NCI-H2227 (cell line): ENCODE measurements at regions not wholly inside any gene's neighbourhood (a gene's known extent, or its start where the extent isn't known, plus 50 kb on each side); places are given as distances from the start of the nearest gene placed in this dataset.

Source experiments
- DNase-seq: peaks from one replicate; lab custom pipeline; 2025; ENCODE audit not compliant: unreplicated experiment; lab: John Stamatoyannopoulos, UW

DNA sequence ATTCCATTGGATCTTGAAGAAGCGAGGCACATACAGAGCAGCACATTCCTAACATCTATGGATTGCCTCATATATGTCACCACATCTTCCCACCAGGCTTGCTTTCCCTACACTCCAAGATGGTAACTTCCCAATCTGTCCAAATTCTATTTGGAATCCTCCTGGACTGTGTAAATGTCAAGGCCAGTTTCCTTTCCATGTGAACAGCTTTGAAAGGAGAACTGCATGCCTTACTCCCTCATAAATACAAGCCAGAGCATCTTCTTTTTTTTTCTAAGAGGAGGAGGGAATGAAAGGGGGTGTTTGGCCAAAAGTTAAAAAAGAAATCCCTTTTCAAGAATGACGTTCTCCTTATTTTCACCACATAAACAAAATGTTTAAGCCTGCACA, 103.8 kb upstream of the OSR1 start:
- no peak for DNase-seq

DNA sequence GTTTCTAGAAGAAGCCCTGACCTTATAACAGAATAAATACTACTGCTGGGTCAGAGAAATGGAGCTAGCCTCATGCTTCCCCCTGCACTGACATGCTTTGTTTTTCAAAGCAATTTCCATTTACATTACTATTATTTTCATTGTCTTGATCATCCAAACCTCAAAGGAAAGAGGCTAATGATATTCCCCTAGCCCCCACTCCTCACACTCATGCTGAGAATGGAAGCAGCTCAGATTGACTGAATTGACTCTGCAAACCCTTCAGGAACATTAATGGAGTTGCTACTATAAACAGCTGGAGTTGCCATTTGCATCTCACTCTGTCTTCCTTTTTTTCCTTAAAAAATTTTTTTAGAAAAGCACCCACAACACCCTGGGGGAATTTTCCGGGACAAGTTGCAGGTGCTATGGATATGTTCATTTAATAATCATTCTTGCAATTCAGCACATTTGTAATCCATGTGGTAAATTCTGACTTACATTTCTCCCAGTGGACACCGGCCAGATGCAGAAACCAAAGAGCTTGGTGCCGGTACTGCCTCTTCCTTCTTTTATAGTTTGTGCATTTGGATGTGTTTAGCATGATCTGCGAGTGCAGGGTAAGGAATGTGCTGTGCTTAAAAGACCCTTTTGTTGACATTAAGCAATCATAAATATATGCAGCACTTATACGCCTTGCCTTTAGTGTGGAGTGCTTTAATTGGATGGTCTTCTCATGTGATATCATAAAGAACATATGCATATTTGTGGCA, 103.3 kb upstream of the OSR1 start:
- DNase-seq: no peak

DNA sequence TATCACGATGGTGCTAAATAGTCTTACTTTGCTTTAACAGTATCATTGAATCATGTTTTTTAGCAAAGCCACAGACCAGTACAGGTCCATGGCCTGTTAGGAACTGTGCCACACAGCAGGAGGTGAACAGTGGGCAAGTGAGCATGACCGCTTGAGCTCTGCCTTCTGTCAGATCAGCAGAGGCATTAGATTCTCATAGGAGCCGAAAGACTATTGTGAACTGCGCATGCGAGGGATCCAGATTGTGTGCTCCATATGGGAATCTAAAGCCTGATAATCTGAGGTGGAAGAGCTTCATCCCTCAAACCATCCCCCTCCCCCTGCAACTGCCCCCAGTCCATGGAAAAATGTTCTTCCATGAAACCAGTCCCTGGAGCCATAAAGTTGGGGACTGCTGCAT, 102.3 kb upstream of the OSR1 start:
- no peak for DNase-seq

DNA sequence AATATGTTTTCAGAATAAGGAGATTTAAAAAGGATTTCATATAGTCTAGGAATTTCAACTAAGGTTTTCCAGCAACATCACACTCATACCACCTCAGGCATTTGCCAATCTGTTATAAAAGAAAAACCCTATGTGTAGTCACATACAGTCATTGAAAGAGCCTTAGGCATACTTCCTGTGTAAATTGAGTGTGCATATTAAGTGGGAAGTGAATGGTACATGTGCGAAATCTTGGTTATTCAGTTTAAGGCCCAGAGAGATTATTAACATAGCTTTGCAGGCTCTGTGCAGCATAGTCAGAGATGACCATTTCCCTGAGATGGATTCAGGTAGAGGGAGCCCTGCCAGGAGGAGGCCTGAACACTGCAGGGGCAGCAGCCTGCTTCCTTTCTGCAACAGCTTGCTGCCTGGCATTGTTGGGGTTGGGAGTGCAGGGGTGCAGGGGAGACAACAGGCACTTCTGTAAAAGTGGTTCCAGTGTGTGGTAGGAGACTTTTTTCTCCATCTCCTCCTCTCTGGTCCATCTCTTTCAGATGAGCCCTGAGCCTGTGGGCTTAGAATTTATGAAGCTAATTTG, 100.1 kb upstream of the OSR1 start:
- DNase-seq: no peak

DNA sequence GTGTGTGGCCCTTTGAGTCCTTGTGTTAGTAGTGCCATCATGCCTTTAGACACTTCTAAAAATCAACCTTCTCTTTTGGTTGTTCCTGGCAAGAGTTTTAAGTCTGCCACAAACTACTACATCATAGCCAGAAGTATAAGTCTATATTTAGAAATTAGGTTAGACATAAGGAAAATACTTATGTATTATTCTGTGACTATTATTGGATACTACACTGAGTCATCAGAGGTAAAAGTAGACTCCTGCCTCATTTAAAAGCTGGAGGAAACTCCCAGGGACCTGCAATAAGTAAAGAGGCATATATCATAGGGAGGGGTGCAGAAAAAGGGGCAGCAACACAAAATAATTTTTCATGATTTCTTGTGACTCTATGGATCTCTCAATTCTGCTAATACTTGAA, 99.4 kb upstream of the OSR1 start:
- no peak for DNase-seq

DNA sequence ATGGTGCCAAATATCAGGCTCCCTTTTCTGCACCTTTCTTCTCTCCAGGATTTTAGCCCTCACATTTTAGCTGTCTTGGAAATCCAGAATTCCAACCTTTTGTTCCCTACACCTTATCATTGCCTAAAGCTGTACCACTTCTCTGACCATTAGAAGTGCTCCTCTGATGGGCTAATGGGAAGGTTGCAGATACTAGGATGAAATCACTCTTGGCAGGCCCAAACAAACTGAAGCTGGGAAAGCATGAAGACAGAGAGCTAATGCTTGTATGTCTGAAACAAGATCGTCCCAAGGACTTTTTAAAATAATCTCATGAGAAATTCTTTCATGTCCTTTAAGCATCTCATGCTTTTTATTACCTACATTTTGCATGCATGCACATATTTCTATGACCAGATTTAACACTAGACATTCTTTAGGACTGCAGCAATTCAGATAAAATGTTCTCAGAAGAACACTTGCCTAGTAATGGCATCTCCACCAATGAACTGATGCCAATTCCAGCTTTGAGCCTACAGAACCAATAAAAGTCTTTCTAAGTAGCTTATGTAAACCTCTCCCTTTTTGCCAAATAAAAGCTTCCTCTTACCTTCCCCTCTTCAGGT, 98.4 kb upstream of the OSR1 start:
- DNase-seq: no peak

DNA sequence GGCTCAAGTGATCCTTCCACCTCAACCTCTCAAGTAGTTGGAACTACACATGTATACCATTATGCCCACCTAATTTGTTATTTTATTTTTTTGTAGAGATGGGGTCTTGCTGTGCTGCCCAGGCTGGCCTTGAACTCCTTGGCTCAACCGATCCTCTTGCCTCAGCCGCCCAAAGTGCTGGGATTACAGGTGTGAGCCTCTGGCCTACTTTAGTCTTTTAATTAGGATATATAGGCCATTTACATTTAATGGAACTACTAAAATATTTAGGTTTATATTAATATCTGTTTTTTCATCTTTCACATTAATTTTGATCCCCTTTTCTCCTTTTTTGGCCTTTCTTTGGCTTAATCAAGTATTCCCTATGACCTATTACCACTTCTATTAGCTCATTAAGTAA, 95.7 kb upstream of the OSR1 start:
- no peak for DNase-seq

GRCh38 chr2:19442731-19443130, 84.3 kb upstream of the OSR1 start:
- no peak for DNase-seq

- no peak for DNase-seq
These were observed 80.7 kb upstream of the OSR1 start for GRCh38 chr2:19439081-19439480.

DNA sequence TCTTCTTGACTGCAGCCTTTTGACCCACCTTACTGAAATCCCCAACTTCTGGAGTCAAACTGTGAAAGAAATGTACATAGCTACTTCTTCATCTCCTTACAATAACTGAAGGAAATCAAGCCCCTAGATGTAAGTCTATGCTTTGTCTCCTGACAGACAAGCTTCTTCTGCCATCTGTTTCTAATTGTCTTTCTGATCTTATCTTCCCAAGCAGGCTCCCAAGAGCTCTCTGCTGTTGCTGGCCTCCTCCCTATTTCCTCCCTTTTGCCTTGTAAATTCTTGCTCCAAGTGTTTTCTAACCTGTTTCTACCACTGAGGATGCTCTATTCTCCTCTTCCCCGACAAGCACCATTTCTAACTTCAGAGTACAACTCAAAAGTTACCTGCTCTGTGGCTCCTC, 77.4 kb upstream of the OSR1 start:
- DNase-seq: no peak

DNA sequence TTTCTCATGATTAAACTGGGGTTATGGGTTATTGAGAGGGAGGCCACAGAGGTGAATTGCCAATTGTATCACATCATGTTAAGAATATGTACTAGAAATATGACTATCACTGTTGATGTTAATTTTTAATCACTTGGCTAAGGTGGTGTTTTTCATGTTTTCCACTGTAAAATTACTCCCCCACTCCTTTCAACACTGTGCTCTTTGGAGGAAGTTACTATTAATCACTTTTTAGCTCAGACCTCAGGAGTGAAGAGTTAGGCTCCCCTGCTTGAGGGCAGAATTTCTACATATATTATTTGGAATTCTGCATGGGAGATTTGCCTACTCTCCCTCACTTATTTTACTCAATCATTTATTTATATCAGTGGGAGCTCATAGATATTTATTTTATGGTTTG, 76.0 kb upstream of the OSR1 start:
- no peak for DNase-seq

DNA sequence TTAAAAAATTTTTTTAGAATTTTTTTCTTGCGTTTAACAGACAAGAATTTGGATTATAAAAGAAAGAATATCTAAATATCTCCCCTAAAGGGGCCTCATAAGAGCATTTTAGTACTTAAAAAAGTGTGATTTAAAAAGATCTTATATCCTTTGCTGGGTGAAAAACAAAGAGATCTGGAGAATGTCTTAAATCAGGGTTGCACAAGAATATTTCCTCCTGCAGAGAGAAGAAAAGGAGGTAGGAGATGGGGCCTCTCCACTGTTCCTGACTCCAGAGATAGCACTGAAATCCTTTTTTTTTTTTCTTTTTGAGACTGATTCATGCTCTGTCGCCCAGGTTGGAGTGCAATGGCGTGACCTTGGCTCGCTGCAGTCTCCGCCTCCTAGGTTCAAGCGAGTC, 68.5 kb upstream of the OSR1 start:
- no peak for DNase-seq

GRCh38 chr2:19426144-19426543, 67.7 kb upstream of the OSR1 start:
- no peak for DNase-seq

GRCh38 chr2:19425419-19425818, 67.0 kb upstream of the OSR1 start:
- no peak for DNase-seq

DNA sequence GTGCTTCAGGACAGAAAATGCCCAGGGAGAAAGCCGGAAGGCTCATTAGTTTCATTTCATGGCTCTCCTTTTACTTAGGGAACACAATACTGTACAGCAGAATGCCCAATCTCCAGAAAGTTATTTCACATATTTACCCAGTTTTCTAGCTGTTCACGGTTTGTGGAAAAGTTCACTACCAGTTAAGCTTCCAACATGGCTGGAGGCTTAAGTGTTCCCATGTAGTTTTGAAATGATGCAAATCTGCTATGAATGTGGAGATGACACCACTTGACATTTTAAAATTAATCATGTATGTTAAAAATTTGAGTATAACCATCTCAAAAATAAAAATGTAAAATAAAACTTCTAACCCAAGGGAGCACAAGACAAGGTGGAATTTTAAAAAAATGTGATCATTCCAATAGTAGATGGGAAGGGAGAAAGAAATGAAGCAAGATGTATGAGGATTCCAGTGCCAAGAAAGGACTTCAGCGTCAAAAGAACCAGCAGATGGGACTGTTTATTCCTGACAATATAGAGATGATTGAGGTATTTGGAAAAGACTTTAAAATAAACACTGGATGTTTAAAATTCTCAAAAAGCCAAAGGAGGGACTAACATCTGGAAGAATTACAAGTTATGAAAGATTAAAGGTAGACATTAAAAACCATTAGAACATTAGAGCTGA, 60.9 kb upstream of the OSR1 start:
- no peak for DNase-seq

DNA sequence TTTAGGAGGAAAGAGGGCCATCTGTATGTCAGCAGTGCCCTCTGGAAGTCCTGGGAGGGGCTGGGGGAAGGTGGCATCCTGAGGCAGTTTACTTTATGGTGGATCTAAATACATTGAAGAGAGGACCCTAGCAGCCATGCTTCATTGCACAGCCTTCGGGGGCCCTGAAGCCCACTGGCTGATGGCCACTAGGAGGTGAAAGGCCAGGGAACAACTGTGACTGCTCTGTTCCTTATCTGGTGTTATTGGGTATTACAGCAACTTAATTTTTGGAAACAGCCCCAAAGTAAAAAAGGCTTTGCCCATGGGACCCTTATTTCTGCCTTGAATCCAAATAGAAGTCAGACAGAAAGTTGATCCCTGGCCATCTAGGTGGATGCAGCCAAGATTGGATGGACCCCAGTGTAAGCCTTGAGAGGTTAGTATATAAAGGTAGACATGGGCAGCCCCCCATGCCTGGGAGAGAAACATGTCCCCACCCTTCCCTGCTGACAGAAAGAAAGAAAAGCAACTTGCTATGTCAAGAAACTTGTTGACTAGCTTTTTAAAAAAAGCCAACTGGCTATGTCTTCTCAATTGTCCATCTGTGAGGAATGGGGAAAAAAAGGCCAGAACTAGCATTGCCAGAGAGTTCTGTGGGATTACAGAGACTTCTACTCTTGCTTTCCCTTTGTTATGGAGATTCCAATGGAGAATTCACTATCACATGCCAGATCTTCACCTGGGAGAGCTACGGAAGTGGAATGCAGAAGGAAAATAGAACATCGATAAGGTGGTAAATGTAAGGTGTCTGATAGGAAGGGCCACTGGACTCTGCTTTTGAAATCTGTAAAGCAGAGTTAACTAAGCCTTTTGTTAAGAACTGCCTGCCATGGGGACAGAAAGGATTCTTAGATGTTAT, 58.6 kb upstream of the OSR1 start:
- DNase-seq: no peak

DNA sequence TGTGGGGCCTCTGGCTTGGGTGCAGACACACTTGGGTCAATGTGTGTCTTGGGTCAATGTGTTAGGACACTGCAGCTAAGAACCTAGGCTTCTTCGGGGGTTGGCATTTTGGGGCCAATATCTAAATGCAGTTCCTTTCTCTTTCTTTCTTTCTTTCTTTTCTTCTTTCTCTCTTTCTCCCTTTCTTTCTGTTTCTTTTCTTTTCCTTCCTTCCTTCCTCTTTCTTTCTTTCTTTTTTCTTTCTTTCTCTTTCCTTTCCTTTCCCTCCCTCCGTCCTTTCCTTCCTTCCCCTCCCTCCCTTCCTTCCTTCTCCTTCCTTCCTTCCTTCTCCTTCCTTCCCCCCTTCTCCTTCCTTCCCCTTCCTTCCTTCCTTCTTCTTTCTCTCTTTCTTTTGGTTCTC, 57.7 kb upstream of the OSR1 start:
- DNase-seq: no peak

DNA sequence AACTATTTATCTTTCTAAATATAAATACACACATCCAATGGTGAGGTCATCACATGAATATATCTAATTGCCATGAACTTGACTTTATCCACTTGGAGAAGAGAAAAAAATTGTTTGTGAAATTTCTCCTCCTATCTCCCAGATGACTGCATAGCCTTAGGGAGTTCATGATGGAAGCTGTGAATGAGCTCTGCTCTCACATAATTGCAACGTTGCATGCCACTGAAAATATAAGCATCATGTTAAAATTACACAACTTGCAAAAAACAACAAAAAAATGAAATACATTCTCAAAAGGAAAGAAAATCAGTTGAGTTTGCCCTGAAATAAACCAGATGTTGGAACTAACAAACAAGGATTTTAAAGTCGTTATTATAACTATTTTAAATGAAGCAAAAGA, 50.6 kb upstream of the OSR1 start:
- no peak for DNase-seq

- DNase-seq: no peak
These were observed 50.2 kb upstream of the OSR1 start for GRCh38 chr2:19408592-19408991.
